Inferior parietal cortex (tissue), 1 donor: ENCODE measurements at regions not wholly inside any gene's neighbourhood (a gene's known extent, or its start where the extent isn't known, plus 50 kb on each side); places are given as distances from the start of the nearest gene placed in this dataset.
"Not testable (repeated sequence)": the region's sequence is repeated elsewhere in the genome, so short reads cannot be mapped to it uniquely, and the experiment has no call there.

Experiments used
- DNase-seq: peaks from one replicate; pipeline ENCODE4 v3.0.0-alpha.2; 2016; ENCODE audit errors: extremely low spot score

DNA sequence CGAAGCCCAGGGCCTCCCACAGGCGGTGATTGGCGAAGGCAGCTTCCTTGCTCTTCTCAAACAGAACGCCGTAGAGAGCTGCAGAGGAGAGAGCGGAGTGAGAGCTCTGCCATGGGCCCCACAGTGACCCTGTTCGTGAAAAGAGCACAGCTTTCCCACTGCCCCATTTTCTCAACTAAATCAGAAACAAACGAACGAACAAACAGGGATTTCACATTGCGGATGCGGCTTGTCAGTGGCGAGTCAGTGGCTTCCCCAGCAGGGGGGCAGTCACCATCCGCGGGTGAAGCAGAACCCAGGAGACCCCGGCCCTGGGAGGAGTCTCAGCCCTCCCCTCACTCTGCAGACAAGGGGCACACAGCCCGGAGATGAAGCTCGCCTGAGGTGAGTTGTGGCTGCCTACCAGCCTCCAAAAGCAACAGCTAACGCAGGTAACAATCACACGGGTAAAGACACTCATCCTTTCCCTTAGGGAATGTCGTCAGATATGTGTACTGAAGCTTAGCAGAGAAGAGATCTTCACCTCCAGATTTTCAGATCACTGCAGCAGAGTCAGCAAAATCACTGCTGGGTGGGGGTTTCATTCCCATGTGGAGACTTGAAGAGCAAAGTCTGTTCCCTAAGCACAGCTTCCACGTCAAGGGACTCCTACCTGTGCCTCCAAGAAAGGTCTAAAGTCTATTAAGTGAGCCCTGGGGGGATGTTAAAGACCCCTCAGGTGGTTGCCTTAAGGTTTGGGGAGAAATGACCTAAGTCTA, 51.2 kb upstream of the GPR31 start:
- no peak for DNase-seq

DNA sequence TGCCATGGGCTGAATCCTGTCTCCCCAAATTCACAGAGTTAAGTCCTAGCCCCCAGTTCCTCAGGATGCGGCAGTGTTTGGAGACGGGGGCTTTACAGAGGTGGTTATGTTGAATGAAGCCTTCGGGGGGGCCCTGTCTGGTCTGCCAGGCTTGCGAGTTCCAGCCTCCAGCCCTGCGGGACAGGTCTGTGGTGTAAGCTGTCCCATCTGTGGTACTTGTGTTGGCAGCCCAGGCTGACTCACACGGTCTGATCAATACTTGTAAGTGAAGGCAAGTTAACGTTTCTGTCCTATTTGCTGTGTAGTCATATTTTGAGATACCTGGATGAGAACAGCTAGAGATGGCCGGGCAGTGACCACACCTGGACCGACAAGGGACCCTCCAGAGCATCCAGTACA, 51.8 kb upstream of the GPR31 start:
- no peak for DNase-seq

GRCh38 chr6:167210375-167211294, 52.9 kb upstream of the GPR31 start:
- no peak for DNase-seq

- no peak for DNase-seq
Observed at GRCh38 chr6:167211295-167211648, 53.5 kb upstream of the GPR31 start.

GRCh38 chr6:167211881-167212712, 54.3 kb upstream of the GPR31 start:
- DNase-seq, result no peak

GRCh38 chr6:167212713-167213005, 54.9 kb upstream of the GPR31 start:
- DNase-seq, result no peak

DNA sequence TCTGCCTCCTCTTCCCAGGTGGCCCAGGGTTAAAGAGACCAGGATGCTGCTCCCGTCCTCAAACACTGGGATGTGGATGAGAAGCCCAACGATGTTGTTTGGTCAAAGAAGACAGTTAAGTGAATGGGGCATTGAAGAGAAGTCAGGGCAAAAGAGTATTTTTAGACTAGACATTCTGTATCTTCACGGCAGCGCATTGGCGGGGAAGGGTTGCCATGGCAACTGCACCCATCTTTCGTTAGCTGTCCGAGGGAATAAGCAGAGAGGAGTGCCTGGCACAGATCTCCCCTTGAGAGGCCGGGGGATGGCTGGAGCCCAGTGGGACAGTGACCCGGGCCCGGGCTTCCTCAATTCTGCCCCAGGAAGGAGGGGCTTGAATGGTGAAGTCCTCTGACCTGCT, 56.4 kb upstream of the GPR31 start:
- DNase-seq, result peak; percentile 42

- DNase-seq, result not testable (repeated sequence)
Observed at GRCh38 chr6:167215429-167216250, 57.9 kb upstream of the GPR31 start.

GRCh38 chr6:167216390-167217050, 58.7 kb upstream of the GPR31 start:
- DNase-seq, result not testable (repeated sequence)

DNA sequence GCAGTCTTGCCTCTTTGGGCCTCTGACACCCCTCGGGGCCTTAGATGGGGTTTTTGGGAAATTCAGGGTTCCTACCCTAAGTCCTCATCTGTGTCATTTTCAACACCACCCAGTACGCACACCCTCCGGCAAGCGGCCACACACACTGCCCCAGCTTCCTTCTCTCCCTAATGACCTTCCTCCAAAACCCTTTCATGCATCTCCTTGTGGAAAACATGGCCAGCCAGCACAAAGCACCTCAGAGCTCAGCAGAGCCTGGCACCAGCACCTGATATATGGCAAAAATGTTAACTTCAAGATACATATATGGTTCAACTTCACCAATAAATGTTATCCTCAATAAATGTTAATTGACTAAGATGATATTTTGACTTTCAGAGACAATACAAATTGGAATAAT, 59.3 kb upstream of the GPR31 start:
- DNase-seq, result not testable (repeated sequence)

GRCh38 chr6:167217951-167218759, 60.4 kb upstream of the GPR31 start:
- DNase-seq, result peak; percentile 39

DNA sequence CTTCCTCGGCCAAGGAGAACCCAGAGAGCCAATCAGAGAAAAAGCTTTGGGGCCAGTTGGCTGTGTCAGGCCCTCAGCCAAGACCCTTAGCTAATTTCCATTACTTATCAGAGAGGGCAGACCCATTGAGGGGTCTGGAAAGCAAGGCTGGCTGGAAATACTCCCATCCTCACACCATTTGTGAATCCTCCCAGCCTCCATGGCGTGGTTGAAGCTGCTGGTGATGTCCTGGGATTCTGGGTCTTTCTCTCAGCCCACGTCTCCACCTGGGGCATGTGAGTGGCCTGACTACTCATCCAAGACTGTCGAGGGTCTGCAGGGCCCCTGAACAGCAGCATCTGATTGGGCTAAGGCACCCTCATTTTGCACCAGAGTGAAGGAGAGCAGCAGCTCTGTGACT, 61.3 kb upstream of the GPR31 start:
- DNase-seq, result not testable (repeated sequence)

GRCh38 chr6:167219967-167220512, 62.3 kb upstream of the GPR31 start:
- DNase-seq, result no peak

- DNase-seq, result no peak
Observed at GRCh38 chr6:167221400-167222201, 63.8 kb upstream of the GPR31 start.

DNA sequence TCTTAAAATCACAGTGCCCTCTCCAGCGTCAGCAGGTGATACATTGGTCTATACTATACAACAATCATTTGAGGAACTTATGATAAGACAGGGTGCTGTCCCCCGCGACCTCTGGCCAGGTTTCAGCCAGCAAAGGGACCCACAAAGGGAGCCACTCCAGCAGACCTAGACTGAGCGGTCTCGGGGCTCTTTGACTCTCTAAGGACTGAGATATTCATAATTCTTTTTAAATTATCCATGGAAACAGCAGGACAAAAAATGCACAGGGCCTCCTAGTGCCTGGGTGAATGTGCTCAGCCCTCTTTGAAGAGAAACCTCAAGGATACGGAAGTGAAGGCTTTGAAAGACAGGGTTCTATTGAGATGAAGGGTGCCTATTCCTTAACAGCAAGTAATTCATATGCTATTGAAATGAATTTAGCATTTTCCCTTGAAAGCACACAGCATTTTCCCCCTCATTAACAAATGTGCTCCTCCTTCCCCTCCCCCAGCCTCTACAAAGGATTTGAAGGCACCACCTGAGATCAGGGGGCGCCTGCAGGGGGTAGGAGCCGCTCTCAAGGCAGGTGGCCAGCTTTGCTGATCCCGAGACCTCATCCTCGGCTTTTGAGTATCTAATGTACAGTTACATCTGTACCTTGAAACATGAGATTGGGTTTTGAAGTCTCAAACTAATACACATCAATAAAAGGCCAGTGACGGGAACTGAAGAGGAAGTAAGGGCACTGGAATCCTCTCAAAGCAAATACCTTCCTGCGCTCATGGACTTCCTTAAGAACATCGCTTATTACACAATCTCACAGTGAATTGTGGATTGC, 65.3 kb upstream of the UNC93A start:
- DNase-seq, result not testable (repeated sequence)

DNA sequence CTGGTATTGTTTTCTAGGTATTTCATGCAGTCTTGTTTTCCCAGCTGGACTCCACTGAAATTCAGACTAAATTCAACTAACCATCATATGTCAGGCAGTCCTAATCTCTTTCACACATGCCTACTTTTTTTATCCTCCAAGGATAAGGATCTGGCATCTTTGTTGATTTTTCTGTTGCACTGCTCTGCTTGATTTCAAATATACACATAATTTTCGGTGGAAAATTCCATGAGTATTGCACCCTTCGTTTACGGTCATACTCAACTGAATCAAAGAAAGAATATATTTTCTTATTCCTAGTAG, 64.8 kb upstream of the UNC93A start:
- no peak for DNase-seq

DNA sequence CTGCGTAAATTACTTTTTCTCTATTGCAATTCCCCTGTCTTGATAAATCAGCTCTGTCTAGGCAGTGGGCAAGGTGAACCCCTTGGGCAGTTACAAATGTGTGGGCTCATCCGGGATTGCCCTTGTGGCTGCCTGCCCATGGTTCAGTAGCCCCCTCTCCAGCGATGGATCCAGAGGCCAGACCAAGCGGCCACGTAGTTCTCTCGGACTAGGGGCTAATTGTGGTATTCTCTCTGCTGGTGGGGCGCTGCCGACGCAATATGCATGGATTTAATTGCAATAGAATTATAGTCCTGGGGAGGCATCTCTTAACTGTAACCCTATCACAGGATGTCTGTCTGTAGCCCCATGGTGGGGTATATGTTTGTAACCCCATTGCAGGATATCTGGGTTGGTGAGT, 64.3 kb upstream of the UNC93A start:
- no peak for DNase-seq

DNA sequence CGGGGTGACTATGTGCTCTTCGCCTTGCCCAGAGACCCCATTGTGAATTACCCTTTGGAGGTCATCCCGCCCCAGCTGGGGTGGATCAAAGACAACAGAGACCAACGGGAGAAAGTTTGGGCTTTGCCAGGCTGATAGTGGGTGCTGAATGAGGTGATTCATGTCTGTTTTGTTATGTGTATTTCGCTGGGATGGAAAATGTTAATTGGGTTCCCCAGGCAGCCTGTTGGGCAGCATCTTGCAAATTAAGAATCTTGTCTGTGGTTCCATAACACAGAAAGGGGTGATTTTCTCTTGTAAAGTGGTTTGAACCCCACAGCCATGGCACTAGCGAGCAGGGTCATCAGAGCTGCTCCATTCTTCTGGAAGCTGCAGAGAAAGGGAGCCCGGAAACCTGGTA, 63.1 kb upstream of the UNC93A start:
- DNase-seq, result no peak
